ENCODE measurements at regions not wholly inside any gene's neighbourhood (a gene's known extent, or its start where the extent isn't known, plus 50 kb on each side); places are given as distances from the start of the nearest gene placed in this dataset.

DNA sequence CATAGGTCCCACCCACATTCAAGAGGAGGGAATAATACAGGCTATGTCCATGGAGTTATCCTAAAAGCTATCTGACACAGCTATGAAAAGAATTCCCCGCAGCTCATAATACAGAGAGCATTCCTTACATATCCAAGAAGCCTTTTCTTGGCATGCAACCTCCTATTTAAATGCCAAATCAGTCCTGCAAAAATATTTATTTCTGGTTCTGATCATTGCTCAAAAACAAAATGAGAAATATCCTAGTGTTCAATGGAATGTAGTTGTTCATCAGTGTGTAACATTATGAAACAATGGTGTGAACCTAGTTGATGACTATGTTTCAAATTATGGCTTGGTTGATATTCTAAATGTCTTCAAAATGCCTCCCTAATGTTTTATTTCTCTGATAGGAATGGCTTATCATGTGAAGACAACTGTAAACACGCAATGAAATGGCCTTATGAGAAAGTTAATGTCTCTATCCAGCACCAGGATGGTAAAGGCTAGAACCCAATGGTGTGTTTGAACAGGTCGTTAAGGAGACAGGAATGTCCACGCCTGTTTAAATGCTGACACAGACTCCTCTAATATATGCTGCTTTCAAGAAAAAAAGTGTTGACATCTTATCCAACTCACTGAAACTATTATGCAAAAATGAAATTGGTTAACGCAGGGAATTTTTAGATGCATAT, 126.7 kb upstream of the CDH6 start:
- DNase-seq: no peak
- Histone ChIP-seq H3K27me3 (no peaks in the 10 kb centered on the region), H3K4me3 (no peak overlapping the region), H3K36me3 (no peaks in the 10 kb centered on the region), H3K9me3 (no peaks in the 10 kb centered on the region), H3K27ac (no peak overlapping the region), H3K4me1 (ENCODE audit: insufficient read depth) (no peaks in the 10 kb centered on the region)
- intact Hi-C loops (cut with DNase I): no loop called here
- 20 to 40% (median 38%) methylated on average over 5 of the region's 5 CpGs for WGBS, 3 donors
- TF ChIP-seq POLR2A (IDR thresholded peaks at IDR 0.05): no peak
- TF ChIP-seq, protein P1, sequence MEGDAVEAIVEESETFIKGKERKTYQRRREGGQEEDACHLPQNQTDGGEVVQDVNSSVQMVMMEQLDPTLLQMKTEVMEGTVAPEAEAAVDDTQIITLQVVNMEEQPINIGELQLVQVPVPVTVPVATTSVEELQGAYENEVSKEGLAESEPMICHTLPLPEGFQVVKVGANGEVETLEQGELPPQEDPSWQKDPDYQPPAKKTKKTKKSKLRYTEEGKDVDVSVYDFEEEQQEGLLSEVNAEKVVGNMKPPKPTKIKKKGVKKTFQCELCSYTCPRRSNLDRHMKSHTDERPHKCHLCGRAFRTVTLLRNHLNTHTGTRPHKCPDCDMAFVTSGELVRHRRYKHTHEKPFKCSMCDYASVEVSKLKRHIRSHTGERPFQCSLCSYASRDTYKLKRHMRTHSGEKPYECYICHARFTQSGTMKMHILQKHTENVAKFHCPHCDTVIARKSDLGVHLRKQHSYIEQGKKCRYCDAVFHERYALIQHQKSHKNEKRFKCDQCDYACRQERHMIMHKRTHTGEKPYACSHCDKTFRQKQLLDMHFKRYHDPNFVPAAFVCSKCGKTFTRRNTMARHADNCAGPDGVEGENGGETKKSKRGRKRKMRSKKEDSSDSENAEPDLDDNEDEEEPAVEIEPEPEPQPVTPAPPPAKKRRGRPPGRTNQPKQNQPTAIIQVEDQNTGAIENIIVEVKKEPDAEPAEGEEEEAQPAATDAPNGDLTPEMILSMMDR (IDR thresholded peaks at IDR 0.05): no peak
- no peak for TF ChIP-seq EP300 (IDR thresholded peaks at IDR 0.05)

DNA sequence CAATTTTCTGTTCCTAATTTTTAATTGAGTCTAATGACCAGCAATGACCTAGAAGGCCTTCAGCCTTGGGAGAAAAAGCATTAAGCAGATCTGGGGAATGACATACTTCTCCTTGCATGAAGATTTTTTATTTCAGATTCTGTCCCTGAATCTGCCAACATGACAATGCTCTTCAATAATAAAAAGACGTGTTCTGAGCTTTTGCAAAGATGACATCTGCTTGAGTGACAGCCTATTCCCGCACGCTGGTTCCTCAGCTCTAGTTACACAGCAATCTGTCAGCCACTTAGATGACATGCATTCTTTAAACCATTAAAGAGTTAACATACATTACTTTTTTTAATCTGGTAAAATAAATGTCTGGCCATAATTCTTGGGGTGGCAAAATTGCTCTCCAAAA, 129.3 kb upstream of the CDH6 start:
- Histone ChIP-seq H3K27me3 (no peaks in the 10 kb centered on the region), H3K4me1 (ENCODE audit: insufficient read depth) (no peaks in the 10 kb centered on the region), H3K27ac (no peak overlapping the region), H3K36me3 (no peaks in the 10 kb centered on the region), H3K4me3 (no peak overlapping the region), H3K9me3 (no peaks in the 10 kb centered on the region)
- 69 to 73% (median 71%) methylated on average over 3 of the region's 3 CpGs for WGBS, 3 donors
- TF ChIP-seq EP300 (IDR thresholded peaks at IDR 0.05): no peak
- TF ChIP-seq, protein P1 (IDR thresholded peaks at IDR 0.05): no peak
- TF ChIP-seq POLR2A (IDR thresholded peaks at IDR 0.05): no peak
- no peak for DNase-seq
- intact Hi-C loops (cut with DNase I): no loop called here

DNA sequence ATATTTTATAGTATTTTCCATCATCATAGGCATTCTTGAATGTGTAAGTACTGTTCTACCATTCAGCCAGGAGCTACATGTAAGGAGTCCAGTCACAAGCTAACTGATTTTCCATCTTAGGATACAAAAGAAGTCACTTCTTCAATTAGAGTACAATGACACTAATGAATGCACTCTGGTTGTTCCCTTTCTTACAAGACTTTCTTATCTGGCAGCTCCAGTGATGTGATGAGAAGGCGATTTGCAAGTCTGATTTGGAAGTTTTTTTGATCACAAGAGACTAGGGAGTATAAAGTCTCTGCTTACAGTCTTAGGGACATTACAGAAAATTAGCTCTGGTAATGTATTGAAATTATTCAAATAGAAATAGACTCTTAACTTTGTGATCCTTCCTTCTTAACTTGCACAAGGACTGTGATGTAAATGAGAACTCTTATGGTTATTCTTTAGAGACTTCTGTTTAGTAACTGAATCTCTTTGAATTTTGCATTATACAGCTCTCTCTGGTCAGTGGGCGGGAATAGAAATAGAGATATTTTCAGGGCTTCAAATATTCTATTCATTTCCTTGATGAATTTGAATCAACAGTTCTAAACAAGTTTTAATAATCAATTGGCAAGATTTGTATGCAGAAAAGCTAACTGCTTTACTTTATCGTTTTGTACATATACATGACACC, 130.4 kb upstream of the CDH6 start:
- Histone ChIP-seq H3K27me3 (no peaks in the 10 kb centered on the region), H3K36me3 (no peaks in the 10 kb centered on the region), H3K4me3 (no peak overlapping the region), H3K27ac (no peak overlapping the region), H3K4me1 (ENCODE audit: insufficient read depth) (no peaks in the 10 kb centered on the region), H3K9me3 (no peaks in the 10 kb centered on the region)
- WGBS, 3 donors: 77 to 86% (median 84%) methylated on average over 3 of the region's 3 CpGs
- DNase-seq: no peak
- TF ChIP-seq EP300 (IDR thresholded peaks at IDR 0.05) (no peak), POLR2A (IDR thresholded peaks at IDR 0.05) (no peak)
- TF ChIP-seq, protein P1 (IDR thresholded peaks at IDR 0.05): no peak
- intact Hi-C loops (cut with DNase I): no loop called here

DNA sequence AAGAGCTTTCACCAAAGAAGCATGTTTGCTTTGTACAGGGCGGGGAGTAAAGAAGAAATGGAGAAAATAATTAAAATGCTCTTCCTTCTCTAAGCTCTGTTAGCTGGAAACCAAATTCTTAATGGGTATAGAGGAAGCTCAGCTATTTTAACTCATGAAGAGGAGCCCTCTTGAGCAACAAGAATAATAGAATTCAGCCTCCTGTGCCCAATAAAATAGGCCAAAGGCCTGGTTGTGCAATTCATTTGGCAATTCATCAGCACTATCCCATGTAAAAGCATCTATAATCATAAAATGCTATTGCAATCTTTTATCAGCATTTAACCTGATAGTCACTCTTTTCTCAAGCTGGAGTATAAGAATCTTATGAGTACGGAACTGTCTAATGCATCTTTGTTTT, 133.6 kb upstream of the CDH6 start:
- TF ChIP-seq POLR2A (IDR thresholded peaks at IDR 0.05): no peak
- TF ChIP-seq EP300 (IDR thresholded peaks at IDR 0.05): no peak
- TF ChIP-seq, protein P1 (IDR thresholded peaks at IDR 0.05): no peak
- Histone ChIP-seq H3K9me3 (no peaks in the 10 kb centered on the region), H3K4me1 (ENCODE audit: insufficient read depth) (no peaks in the 10 kb centered on the region), H3K27ac (no peak overlapping the region), H3K27me3 (no peaks in the 10 kb centered on the region), H3K36me3 (no peaks in the 10 kb centered on the region), H3K4me3 (no peak overlapping the region)
- no peak for DNase-seq
- WGBS, 3 donors: 77 to 84% (median 80%) methylated on average over 2 of the region's 2 CpGs
- intact Hi-C loops (cut with DNase I): no loop called here

All from ovary (tissue), 7 donors.